HG03060 (cell line): ENCODE measurements at regions not wholly inside any gene's neighbourhood (a gene's known extent, or its start where the extent isn't known, plus 50 kb on each side); places are given as distances from the start of the nearest gene placed in this dataset.
"Not testable (repeated sequence)": the region's sequence is repeated elsewhere in the genome, so short reads cannot be mapped to it uniquely, and the experiment has no call there.

Experiments
- ATAC-seq: cut with Tn5 transposase; IDR thresholded peaks from one replicate; pipeline ENCODE4 v1.9.1; 2021; ENCODE audit warnings: low read depth, moderate number of reproducible peaks; ENCODE audit not compliant: unreplicated experiment

- no peak for ATAC-seq
Measured at GRCh38 chr22:22193923-22194322, 50.7 kb upstream of the VPREB1 start.

GRCh38 chr22:22193462-22193861 is 51.1 kb upstream of the VPREB1 start:
- ATAC-seq, result not testable (repeated sequence)

- not testable (repeated sequence) for ATAC-seq
Measured at GRCh38 chr22:22193006-22193405, 51.6 kb upstream of the VPREB1 start.

GRCh38 chr22:22189796-22190195 is 54.8 kb upstream of the VPREB1 start:
- ATAC-seq, result not testable (repeated sequence)

- not testable (repeated sequence) for ATAC-seq
Measured at GRCh38 chr22:22187863-22188262, 56.7 kb upstream of the VPREB1 start.

GRCh38 chr22:22187299-22187698 is 57.3 kb upstream of the VPREB1 start:
- ATAC-seq, result no peak

- ATAC-seq, result no peak
Measured at GRCh38 chr22:22185844-22186499, 58.6 kb upstream of the VPREB1 start.

GRCh38 chr22:22185217-22185616 is 59.4 kb upstream of the VPREB1 start:
- ATAC-seq, result no peak

- ATAC-seq, result no peak
Measured at GRCh38 chr22:22184277-22184807, 60.2 kb upstream of the VPREB1 start.

- no peak for ATAC-seq
Measured at GRCh38 chr22:22182990-22183264, 61.7 kb upstream of the VPREB1 start.

- no peak for ATAC-seq
Measured at GRCh38 chr22:22182218-22182989, 62.2 kb upstream of the VPREB1 start.

- no peak for ATAC-seq
Measured at GRCh38 chr22:22181341-22181850, 63.2 kb upstream of the VPREB1 start.

- no peak for ATAC-seq
Measured at GRCh38 chr22:22180738-22181285, 63.8 kb upstream of the VPREB1 start.

- no peak for ATAC-seq
Measured at GRCh38 chr22:22179858-22180257, 64.7 kb upstream of the VPREB1 start.

GRCh38 chr22:22178992-22179391 is 65.6 kb upstream of the VPREB1 start:
- ATAC-seq, result no peak

- ATAC-seq, result no peak
Measured at GRCh38 chr22:22178355-22178965, 66.1 kb upstream of the VPREB1 start.

GRCh38 chr22:22176929-22177616 is 67.5 kb upstream of the VPREB1 start:
- ATAC-seq, result no peak

- ATAC-seq, result not testable (repeated sequence)
Measured at GRCh38 chr22:22172896-22173628, 71.5 kb upstream of the VPREB1 start.

- no peak for ATAC-seq
Measured at GRCh38 chr22:22171357-22172218, 73.0 kb upstream of the VPREB1 start.
